LoVo (cell line): ENCODE measurements at regions not wholly inside any gene's neighbourhood (a gene's known extent, or its start where the extent isn't known, plus 50 kb on each side); places are given as distances from the start of the nearest gene placed in this dataset.
"Not testable (repeated sequence)": the region's sequence is repeated elsewhere in the genome, so short reads cannot be mapped to it uniquely, and the experiment has no call there.

Experiments
- DNase-seq: peaks from one replicate; pipeline ENCODE4 v3.0.0-alpha.2; 2016; ENCODE audit warnings: low spot score

- not testable (repeated sequence) for DNase-seq
Observed at GRCh38 chr1:86633306-86633838, 71.0 kb upstream of the SH3GLB1 start.

DNA sequence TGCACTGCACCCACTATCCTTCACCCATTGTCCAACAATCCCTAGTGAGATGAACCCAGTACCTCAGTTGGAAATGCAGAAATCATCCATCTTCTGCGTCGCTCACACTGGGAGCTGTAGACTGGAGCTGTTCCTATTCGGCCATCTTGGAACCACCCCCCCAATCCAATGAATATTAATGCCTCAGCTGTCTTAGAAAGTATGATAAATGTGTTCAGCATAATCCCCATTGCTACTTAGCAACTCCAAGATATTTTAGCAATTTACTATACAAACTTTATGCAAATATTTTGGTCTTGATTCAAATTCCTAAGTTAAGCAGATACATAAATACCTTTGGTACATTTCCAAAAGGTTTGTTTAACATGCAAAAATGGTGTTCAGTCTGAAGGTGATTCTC lies 70.5 kb upstream of the SH3GLB1 start:
- DNase-seq: no peak

GRCh38 chr1:86636898-86637297 lies 67.5 kb upstream of the SH3GLB1 start:
- DNase-seq: no peak

DNA sequence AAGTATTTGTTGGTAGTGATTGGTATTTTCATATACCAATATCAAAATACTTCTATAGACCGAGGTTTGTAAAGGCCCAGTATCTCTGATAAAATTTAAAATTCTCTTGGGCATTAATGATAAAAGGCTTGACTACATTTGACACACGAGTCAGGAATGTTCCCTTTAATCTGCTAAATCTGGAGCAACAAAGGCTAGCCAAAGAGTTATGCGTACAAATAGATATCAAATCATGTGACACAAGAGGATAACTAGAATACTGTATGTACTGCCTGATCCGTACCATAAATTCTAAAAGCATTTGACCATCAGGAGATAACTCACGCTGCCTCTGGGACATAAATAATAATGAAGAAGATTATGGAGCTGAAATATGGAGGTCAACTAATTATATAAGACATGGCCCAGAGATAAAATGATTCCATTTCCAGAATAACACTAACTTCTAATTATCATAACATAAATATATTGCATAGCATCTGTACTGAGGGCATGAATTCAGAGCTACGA lies 64.2 kb upstream of the SH3GLB1 start:
- no peak for DNase-seq

- DNase-seq: no peak
Observed at GRCh38 chr1:86641318-86641717, 63.1 kb upstream of the SH3GLB1 start.

DNA sequence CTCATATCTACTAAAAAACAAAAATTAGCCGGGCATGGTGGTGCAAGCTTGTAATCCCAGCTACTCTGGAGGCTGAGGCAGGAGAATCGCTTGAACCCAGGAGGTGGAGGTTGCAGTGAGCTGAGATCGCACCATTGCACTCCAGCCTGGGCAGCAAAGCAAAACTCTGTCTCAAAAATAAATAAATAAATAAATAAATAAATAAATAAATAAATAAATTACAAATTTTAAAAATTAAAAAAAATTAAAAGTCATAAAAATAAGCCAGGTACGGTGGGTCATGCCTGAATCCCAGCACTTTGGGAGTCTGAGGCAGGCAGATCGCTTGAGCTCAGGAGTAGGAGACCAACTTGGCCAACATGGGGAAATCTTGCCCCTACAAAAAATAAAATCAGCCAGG lies 59.7 kb upstream of the SH3GLB1 start:
- not testable (repeated sequence) for DNase-seq

- no peak for DNase-seq
Observed at GRCh38 chr1:86645851-86646250, 58.5 kb upstream of the SH3GLB1 start.

GRCh38 chr1:86646256-86646655 lies 58.1 kb upstream of the SH3GLB1 start:
- DNase-seq: no peak

- DNase-seq: peak; percentile 7
Observed at GRCh38 chr1:86648255-86648654, 56.1 kb upstream of the SH3GLB1 start.

GRCh38 chr1:86649618-86650017 lies 54.8 kb upstream of the SH3GLB1 start:
- no peak for DNase-seq

GRCh38 chr1:86650065-86650464 lies 54.3 kb upstream of the SH3GLB1 start:
- DNase-seq: no peak
